GM12878 (cell line): ENCODE measurements at regions not wholly inside any gene's neighbourhood (a gene's known extent, or its start where the extent isn't known, plus 50 kb on each side); places are given as distances from the start of the nearest gene placed in this dataset.

Experiments used
- ATAC-seq: fragments of 200-7000 bp; cut with Tn5 transposase; 3 replicates; pipeline ENCODE4 v1.9.1; 2020; ENCODE audit warnings: mild to moderate bottlenecking, moderate library complexity
- BruUV-seq: library from RNA; stranded (reverse); fragments of 400-500 nt; replicated peaks from 2 replicates; lab custom pipeline; 2021; lab: Mats Ljungman, UMichigan
- CTCF ChIA-PET: fragments of 300-600 bp; sonication (Branson Sonifier 250); formaldehyde crosslinking; extraction: SDS; loops from one replicate; lab custom pipeline; 2021; ENCODE audit warnings: inconsistent platforms; lab: Yijun Ruan, JAX
- POLR2A ChIA-PET: fragments of 350-600 bp; formaldehyde crosslinking; extraction: SDS; loops from one replicate; lab custom pipeline; 2021; ENCODE audit warnings: inconsistent platforms; lab: Charles Lee
- RAD21 ChIA-PET: fragments of 300-600 bp; sonication (Branson Sonifier 250); formaldehyde crosslinking; loops from one replicate; lab custom pipeline; 2023; ENCODE audit warnings: antibody characterized with exemption; ENCODE audit not compliant: unreplicated experiment; lab: Charles Lee
- SMC1A ChIA-PET: fragments of 300-600 bp; sonication (Branson Sonifier 250); formaldehyde crosslinking; loops from one replicate; lab custom pipeline; 2023; ENCODE audit not compliant: unreplicated experiment, uncharacterized antibody; lab: Charles Lee
- DNase-seq: peaks from one replicate; pipeline ENCODE4 v3.0.0-alpha.2; 2011; ENCODE audit warnings: low read depth, low spot score
- FAIRE-seq: peaks from 3 replicates; lab custom pipeline; 2011; peaks lifted over from hg19 to GRCh38; lab: Jason Lieb, UNC
- H2AFZ ChIP-seq: 2 replicates; pipeline ENCODE4 v1.6.0; 2011; ENCODE audit warnings: low read depth, low read length, control low read depth; ENCODE audit not compliant: control insufficient read depth
- H3K27ac ChIP-seq: 2 replicates; pipeline ENCODE4 v1.5.1; 2011; ENCODE audit warnings: control low read depth; ENCODE audit not compliant: control insufficient read depth, insufficient read depth
- H3K27me3 ChIP-seq, 2 experiments: replicated peaks in 1 of 2; 2 replicates each; pipeline versions ENCODE4 v1.6.0 to v1.6.1; 2011; ENCODE audit warnings: low read length in 1 of 2; ENCODE audit not compliant: control insufficient read depth in 2 of 2, insufficient read depth in 2 of 2
- H3K36me3 ChIP-seq, 2 experiments: 2 replicates each; pipeline ENCODE4 v1.5.1; 2011; ENCODE audit warnings: low read length in 1 of 2; ENCODE audit not compliant: control insufficient read depth in 2 of 2, insufficient read depth in 2 of 2
- H3K4me1 ChIP-seq: 2 replicates; pipeline ENCODE4 v1.6.1; 2011; ENCODE audit warnings: mild to moderate bottlenecking, low read length, moderate library complexity, mixed read lengths; ENCODE audit not compliant: control insufficient read depth, insufficient read depth
- H3K4me2 ChIP-seq: 2 replicates; pipeline ENCODE4 v1.6.0; 2011; ENCODE audit warnings: control low read depth; ENCODE audit not compliant: control insufficient read depth, insufficient read depth
- H3K4me3 ChIP-seq: fragments of 200-600 bp; sonication (generic); 2 replicates; pipeline ENCODE4 v1.5.1; 2016
- H3K79me2 ChIP-seq: 2 replicates; pipeline ENCODE4 v1.6.0; 2011; ENCODE audit warnings: low read length; ENCODE audit not compliant: control insufficient read depth, insufficient read depth
- H3K9ac ChIP-seq: 2 replicates; pipeline ENCODE4 v1.8.0; 2011; ENCODE audit warnings: low read length, control low read depth, mixed read lengths; ENCODE audit not compliant: control insufficient read depth, insufficient read depth
- H3K9me3 ChIP-seq: replicated peaks from 3 replicates; pipeline ENCODE4 v1.5.1; 2011; ENCODE audit warnings: mild to moderate bottlenecking, low read length; ENCODE audit not compliant: control insufficient read depth, insufficient read depth
- H4K20me1 ChIP-seq: 2 replicates; pipeline ENCODE4 v1.6.0; 2011; ENCODE audit not compliant: control insufficient read depth, insufficient read depth
- CBX3 ChIP-seq: fragments of 200-600 bp; sonication (generic); IDR thresholded peaks from 2 replicates; pipeline ENCODE4 v1.6.1; 2016; ENCODE audit warnings: low read depth, borderline replicate concordance
- CBX5 ChIP-seq: sonication (generic); IDR thresholded peaks from 2 replicates; pipeline ENCODE4 v1.6.1; 2016; ENCODE audit warnings: low read depth, moderate library complexity, mild to moderate bottlenecking, inconsistent platforms
- CUX1 ChIP-seq: IDR thresholded peaks from 2 replicates; pipeline ENCODE4 v1.6.1; 2012; ENCODE audit warnings: improper control_type of control experiment, low read depth, low read length; ENCODE audit not compliant: insufficient replicate concordance
- EED ChIP-seq: sonication (generic); IDR thresholded peaks from 2 replicates; pipeline ENCODE4 v1.6.1; 2016; ENCODE audit warnings: antibody characterized with exemption, low read depth
- ETV6 ChIP-seq, 2 experiments: fragments of 450-650 bp in 1 of 2; IDR thresholded peaks in 1 of 2; conservative IDR thresholded peaks in 1 of 2; 2 replicates each; pipeline ENCODE4 v1.6.1; 2014; ENCODE audit warnings: antibody characterized with exemption in 1 of 2, borderline replicate concordance in 1 of 2, low read depth in 1 of 2, mild to moderate bottlenecking in 1 of 2, moderate library complexity in 1 of 2
- KLF5 ChIP-seq: fragments of 450-650 bp; IDR thresholded peaks from 2 replicates; pipeline ENCODE4 v1.6.1; 2014; ENCODE audit warnings: mild to moderate bottlenecking; ENCODE audit not compliant: partially characterized antibody
- POLR2AphosphoS2 ChIP-seq: IDR thresholded peaks from 2 replicates; pipeline ENCODE4 v1.6.1; 2011; ENCODE audit warnings: low read depth, mild to moderate bottlenecking, low read length, improper control_type of control experiment, moderate library complexity
- POU2F2 ChIP-seq: IDR thresholded peaks from 3 replicates; pipeline ENCODE4 v1.6.1; 2011; ENCODE audit warnings: low read depth, mild to moderate bottlenecking, low read length, borderline replicate concordance
- RBBP5 ChIP-seq: fragments of 200-600 bp; sonication (generic); conservative IDR thresholded peaks from 2 replicates; pipeline ENCODE4 v1.6.1; 2016
- SMAD5 ChIP-seq: IDR thresholded peaks from 2 replicates; pipeline ENCODE4 v1.6.1; 2016; ENCODE audit warnings: antibody characterized with exemption, low read depth
- SMARCA5 ChIP-seq: fragments of 450-650 bp; IDR thresholded peaks from 2 replicates; pipeline ENCODE4 v1.6.1; 2017; ENCODE audit warnings: mild to moderate bottlenecking
- SMC3 ChIP-seq: IDR thresholded peaks from 2 replicates; pipeline ENCODE4 v1.6.1; 2011; ENCODE audit warnings: low read length, improper control_type of control experiment, borderline replicate concordance
- SUZ12 ChIP-seq: fragments of 200-600 bp; sonication (generic); IDR thresholded peaks from one replicate; pipeline ENCODE4 v1.6.1; 2018; ENCODE audit warnings: antibody characterized with exemption, mild to moderate bottlenecking; ENCODE audit not compliant: unreplicated experiment
- TCF7 ChIP-seq: IDR thresholded peaks from 2 replicates; pipeline ENCODE4 v1.6.1; 2014; ENCODE audit warnings: antibody characterized with exemption, borderline replicate concordance
- ZNF384 ChIP-seq: IDR thresholded peaks from 2 replicates; pipeline ENCODE4 v1.6.1; 2012; ENCODE audit warnings: low read depth, mild to moderate bottlenecking, low read length, improper control_type of control experiment, borderline replicate concordance
- WGBS: methylation state at CpG from one replicate; pipeline ENCODE4 v1.1.6; 2016; ENCODE audit warnings: low lambda C conversion rate; ENCODE audit not compliant: insufficient replicate concordance, insufficient coverage; ENCODE audit errors: missing lambda C conversion rate; 5-methylcytosine and 5-hydroxymethylcytosine counted together
- in situ Hi-C: fragments of 300-500 bp; cut with MboI; formaldehyde crosslinking; loops from 9 replicates; pipeline ENCODE4 v1.14.3; 2018; ENCODE audit warnings: mixed read lengths
- intact Hi-C: fragments of 100-400 bp; cut with micrococcal nuclease; formaldehyde crosslinking; loops from one replicate; pipeline ENCODE4 v1.14.2; 2022; ENCODE audit not compliant: unreplicated experiment
- TF ChIP-seq, protein P1 (sequence below): fragments of 450-650 bp; IDR thresholded peaks from 2 replicates; pipeline ENCODE4 v1.6.1; 2017; ENCODE audit warnings: mild to moderate bottlenecking, low read depth, inconsistent platforms; ENCODE audit not compliant: poor library complexity, severe bottlenecking

DNA sequence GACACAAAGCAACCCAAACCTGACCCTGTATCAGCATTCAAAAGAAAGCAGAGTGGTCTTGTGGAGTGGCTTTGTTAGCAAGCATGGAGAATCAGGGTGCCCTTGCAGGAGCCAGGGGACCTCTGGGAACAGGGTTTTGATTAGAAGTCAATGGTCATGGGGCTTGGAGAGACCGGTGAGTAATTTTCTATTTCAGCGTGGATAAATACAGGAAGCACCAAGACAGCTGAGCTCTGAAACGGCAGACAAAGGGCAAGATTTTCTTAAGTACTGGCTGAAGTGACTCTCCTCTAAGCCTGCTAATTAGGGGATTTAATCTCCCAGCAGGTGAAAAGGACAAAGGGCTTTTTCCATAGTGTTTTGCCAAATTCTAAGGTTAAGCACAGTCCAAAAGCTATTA is 78.0 kb upstream of the GAREM1 start:
- no peak for DNase-seq
- ChIA-PET SMC1A (interaction anchor here (1.0 to 1.6 kb wide), 3 partner anchors 277 to 391 kb away, joined by 3 to 5 read pairs (median 4); no protein-coding TSS in a partner anchor), CTCF (interaction anchor here (1.0 to 2.7 kb wide), 4 partner anchors 17 to 395 kb away, joined by 3 to 14 read pairs (median 6); no protein-coding TSS in a partner anchor), POLR2A (no interaction called here), RAD21 (interaction anchor here (1.4 kb wide), 2 partner anchors 79 to 277 kb away, joined by 3 to 4 read pairs; partner anchors contain the start of gene GAREM1)
- no peaks in the 10 kb centered on the region; a peak in 2 of 4 replicates for H3K27me3 ChIP-seq
- no peak overlapping the region for H3K4me2 ChIP-seq
- no peaks in the 10 kb centered on the region for H3K9me3 ChIP-seq
- in situ Hi-C loops = no loop called here
- TF ChIP-seq, protein P1, sequence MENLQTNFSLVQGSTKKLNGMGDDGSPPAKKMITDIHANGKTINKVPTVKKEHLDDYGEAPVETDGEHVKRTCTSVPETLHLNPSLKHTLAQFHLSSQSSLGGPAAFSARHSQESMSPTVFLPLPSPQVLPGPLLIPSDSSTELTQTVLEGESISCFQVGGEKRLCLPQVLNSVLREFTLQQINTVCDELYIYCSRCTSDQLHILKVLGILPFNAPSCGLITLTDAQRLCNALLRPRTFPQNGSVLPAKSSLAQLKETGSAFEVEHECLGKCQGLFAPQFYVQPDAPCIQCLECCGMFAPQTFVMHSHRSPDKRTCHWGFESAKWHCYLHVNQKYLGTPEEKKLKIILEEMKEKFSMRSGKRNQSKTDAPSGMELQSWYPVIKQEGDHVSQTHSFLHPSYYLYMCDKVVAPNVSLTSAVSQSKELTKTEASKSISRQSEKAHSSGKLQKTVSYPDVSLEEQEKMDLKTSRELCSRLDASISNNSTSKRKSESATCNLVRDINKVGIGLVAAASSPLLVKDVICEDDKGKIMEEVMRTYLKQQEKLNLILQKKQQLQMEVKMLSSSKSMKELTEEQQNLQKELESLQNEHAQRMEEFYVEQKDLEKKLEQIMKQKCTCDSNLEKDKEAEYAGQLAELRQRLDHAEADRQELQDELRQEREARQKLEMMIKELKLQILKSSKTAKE = no peak
- no peak for TF ChIP-seq EED
- no peak for TF ChIP-seq TCF7
- no peak for TF ChIP-seq SUZ12
- no peak for TF ChIP-seq RBBP5
- no peak for TF ChIP-seq ETV6 (conservative IDR thresholded peaks at IDR 0.05 in 1 of 2, IDR thresholded peaks at IDR 0.05 in 1 of 2; ENCODE audit: borderline replicate concordance in 1 of 2, low read depth in 1 of 2)
- no peak for TF ChIP-seq SMARCA5
- no peak for TF ChIP-seq POLR2AphosphoS2
- no peak for TF ChIP-seq CUX1
- TF ChIP-seq ZNF384 = no peak
- no peak for TF ChIP-seq KLF5
- TF ChIP-seq POU2F2 = no peak
- no peak for TF ChIP-seq CBX5
- no peak for TF ChIP-seq CBX3
- TF ChIP-seq SMC3 = no peak
- TF ChIP-seq SMAD5 = no peak
- BruUV-seq = no TSS peak
- H3K4me3 ChIP-seq = no peak overlapping the region
- no peaks in the 10 kb centered on the region for H4K20me1 ChIP-seq
- no peak overlapping the region for H3K27ac ChIP-seq
- H3K9ac ChIP-seq = no peak overlapping the region
- no peaks in the 10 kb centered on the region for H3K36me3 ChIP-seq
- no peaks in the 10 kb centered on the region for H3K4me1 ChIP-seq
- ATAC-seq = no peak
- H3K79me2 ChIP-seq = no peaks in the 10 kb centered on the region
- no peak for FAIRE-seq
- intact Hi-C loops = loop anchor here (10.0 kb wide), 1 partner anchor 994 kb away; no protein-coding TSS in a partner anchor
- H2AFZ ChIP-seq = no peak overlapping the region
- 42% methylated on average over 3 of the region's 3 CpGs for WGBS
